SIG-M5 treated with dmso at 0.1 percent for 504 hours (cell line): ENCODE measurements at regions not wholly inside any gene's neighbourhood (a gene's known extent, or its start where the extent isn't known, plus 50 kb on each side); places are given as distances from the start of the nearest gene placed in this dataset.

Experiments
- DNase-seq: peaks from one replicate; lab custom pipeline; 2025; ENCODE audit not compliant: unreplicated experiment; lab: John Stamatoyannopoulos, UW

DNA sequence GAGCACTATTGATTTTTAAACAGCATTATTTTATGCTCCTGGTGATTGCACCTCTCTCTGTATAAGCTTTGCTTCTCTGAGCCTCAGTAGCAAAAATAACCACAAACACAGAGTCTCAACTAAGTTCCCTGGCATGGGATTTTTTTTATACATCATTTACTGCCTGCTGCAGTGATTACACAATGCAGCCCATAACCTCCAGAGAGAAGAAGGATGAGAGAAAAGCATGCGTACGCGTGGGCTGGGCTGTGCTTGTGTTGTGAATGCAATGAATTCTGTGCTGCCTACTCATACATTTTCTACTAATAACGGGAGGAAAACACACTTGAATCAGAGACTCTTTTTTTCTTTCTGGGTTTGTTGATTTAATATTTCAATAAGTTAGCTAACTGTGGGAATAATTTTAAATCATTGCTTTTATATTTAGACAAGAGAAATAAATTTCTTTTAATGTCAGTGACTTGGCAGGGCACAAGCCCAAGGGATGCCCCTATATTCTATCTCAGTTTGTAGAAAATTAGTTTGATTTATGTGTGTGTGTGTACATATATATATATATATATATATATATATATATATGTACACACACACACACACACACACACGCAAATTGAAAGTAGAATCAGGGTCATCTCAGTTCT, 351.5 kb downstream of the MED10 start:
- DNase-seq: no peak

DNA sequence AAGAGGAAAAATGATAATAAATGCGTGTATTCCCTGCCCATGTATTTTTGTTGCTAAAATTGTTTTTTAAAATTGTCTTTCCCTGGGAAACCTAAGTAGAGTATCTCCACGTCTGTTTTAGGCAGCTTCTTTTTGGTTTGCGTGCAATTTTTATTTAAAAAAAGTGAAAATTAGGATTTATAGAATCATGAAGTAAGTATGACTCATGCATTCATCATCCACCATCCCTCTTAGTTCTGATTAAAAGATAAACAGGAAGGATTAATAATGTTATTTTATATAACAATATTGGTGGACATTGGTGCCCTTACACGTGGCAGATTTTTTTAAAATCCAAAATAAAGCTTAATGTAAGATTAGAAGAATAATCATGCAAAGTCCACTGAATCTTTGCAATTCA, 358.7 kb downstream of the MED10 start:
- no peak for DNase-seq

DNA sequence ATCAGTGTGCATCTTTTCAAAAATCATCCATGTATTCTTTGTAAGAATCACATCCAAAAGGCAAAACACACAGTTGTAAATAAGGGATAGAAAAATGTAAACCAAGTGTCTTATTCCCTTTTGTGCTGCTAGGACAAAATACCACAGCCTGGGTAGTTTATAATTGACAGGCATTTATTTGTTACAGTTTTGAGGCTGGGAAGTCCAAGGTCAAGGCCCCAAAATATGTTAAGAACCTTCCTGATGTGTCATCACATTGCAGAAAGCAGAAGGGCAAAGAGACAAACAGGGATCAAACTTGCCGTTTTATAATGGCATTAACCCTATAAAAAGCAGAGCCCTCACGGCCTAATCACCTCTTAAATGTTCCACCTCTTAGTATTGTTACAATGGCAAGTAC, 364.8 kb downstream of the MED10 start:
- DNase-seq: no peak

GRCh38 chr5:6011199-6011598, 367.1 kb downstream of the MED10 start:
- DNase-seq: no peak

GRCh38 chr5:6006838-6007314, 371.5 kb downstream of the MED10 start:
- DNase-seq: no peak

- no peak for DNase-seq
Measured at GRCh38 chr5:6003040-6003825, 375.1 kb downstream of the MED10 start.

GRCh38 chr5:6000867-6001266, 377.5 kb downstream of the MED10 start:
- DNase-seq: no peak

DNA sequence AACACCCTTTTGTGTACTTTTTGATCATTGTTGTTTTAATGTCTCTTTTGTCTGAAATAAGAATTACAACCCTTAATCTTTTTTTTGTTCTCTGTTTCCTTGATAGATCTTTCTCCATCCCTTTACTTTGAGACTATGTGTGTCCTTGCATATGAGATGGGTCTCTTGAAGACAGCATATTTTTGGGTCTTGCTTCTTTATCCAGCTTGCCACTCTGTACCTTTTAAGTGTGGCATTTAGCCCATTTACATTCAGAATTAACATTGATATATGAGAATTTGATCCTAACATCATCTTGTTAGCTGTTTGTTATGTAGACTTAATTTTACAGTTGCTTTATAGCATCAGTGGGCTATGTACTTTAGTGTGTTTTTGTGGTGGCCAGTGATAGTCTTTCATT, 382.5 kb downstream of the MED10 start:
- DNase-seq: no peak

GRCh38 chr5:5986492-5987178, 391.7 kb downstream of the MED10 start:
- DNase-seq: no peak

GRCh38 chr5:5985332-5985731, 393.0 kb downstream of the MED10 start:
- DNase-seq: no peak

DNA sequence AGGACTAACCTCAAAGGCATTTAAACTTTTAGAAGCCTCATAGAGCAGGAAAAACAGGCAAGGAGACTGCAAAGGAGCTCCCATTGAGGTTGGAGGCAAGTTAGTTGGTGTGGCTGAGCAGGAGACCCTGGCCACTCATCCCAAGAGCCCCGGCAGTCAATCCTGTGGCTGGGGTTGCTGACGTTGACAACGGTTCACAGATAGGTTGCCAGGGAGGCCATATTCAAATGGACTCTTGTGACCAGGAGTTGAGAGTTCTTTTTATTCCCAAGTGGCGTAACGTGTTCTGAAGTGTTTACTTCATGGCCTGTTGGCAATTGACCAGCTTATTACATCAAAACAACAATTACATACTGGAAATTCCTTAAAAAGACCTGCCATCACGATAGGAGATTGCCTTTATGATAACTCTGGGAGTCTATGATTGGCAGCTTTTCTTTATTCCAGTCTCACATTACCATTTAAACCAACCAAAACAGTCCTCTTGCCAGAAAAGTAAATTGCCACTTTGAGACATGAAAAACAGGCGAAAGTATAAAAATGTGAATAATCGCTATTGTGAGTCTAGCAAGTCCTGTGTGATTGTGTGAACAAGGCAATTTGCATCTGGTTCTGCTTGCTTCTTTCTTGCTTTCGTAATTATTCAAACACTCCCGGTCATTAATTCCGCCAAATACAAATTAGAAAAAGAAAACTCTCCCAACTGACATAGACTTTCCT, 394.9 kb downstream of the MED10 start:
- DNase-seq: no peak

GRCh38 chr5:5981562-5981961, 396.8 kb downstream of the MED10 start:
- no peak for DNase-seq

DNA sequence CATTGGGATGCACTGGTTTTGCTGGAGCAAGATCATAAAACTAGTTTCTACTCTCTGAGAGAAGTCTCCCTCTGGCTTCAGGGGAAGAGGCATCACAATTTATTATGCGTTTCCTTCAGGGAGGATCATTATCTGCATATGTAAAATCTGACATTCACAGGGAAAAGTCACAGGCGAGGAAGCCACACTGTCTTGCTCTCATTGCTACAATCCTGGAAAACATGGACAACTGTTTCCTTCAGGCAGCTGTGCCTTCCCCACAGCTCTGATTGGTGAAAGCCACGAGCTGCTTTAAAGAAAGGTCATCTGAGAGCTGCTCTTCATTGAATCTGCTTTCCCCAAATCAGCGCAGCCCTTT, 397.8 kb downstream of the MED10 start:
- DNase-seq: no peak

DNA sequence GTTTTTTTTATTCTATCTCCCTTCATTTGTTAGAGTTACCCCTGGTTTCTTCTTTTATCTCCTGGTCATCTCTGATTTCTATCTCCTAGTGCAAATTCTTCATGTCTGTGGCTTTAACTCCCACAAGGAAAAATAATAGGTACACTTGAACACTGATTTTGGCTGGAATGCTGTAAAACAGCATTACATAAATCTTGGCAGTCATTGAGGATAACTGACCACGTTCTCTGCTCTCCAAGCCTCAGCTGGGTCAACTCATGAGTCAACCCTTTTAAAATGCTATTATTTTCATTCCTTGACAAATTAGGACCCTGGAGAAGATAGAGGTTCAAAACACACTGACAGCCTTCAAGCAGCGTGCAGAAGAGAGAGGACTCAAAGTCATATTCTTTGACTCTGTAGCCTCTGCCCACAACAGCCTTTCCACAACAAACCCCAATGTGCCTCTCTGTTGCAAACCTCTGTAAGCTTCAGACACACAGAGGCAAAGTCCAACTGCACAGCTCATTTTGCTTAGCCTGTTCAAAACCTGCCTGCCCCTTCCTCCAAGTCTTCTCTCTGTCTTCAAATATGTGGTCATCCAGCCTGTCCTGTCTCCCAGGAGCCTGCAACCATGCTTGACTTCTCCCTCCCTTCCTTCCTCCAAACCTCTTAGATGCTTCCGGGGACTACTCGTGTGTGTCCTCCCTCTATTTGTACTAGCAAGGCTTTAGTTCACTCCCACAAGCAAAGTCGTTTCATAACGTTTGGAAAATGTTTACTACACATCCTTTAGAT, 398.4 kb downstream of the MED10 start:
- DNase-seq: no peak

DNA sequence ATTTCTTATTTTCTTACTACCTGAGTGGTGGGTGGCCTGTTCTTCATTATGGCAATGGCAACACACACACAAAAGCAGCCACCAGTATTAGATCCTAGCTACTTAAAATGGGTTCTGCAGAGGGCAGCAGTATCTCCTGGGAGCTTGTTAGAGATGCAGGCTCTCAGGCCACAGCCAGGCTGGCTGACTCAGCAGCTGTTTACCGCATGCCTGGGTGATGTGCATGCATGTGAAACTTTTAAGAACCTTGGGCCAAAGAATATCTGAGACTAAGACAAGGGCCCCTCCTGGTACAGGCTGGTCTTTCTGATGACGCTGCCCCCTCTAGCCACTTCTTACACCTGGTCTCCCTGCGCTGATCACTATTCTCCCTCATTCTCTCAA, 399.0 kb downstream of the MED10 start:
- no peak for DNase-seq

DNA sequence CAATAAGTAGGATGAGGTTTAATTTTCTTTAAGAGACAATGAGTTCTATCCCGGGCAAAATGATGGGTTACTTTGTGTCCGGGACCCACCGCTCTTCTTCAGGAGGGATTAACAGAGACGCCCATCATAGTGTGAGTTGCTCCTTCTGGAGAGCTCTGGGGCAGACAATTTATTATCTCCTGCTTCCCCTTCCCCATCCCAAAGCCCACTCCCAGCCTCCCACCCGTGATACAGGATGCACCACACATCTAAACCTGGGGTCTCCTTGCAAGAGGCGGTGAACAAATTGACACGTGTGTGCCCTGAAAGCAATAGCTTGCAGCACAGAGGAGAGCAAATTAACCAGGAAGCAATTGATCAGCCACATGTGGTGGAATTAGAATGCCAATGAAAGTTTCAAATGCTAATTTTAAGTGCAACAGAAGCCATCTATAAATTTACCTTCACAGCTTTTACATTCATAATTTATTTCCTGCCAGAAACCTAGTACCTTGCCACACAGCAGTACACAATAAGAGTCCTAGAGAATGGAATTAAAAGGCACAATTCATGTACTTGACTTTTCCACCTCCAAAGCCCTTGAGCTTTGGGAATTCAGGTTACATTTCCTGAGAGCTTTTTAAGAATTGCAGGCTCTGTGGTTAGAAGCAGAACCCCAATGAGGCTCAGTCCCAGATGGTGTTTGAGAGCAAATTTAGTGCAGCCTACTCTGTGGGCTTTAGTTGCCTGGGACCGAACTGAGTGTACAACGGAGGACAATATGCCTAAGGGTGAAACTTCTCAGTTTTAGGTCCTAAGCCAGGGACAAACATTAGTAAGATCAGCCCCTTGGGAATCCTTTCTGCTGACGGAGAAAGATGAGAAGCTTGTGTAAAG, 399.6 kb downstream of the MED10 start:
- DNase-seq: no peak

- no peak for DNase-seq
Measured at GRCh38 chr5:5971203-5971602, 407.1 kb downstream of the MED10 start.

- no peak for DNase-seq
Measured at GRCh38 chr5:5969942-5970483, 408.3 kb downstream of the MED10 start.

DNA sequence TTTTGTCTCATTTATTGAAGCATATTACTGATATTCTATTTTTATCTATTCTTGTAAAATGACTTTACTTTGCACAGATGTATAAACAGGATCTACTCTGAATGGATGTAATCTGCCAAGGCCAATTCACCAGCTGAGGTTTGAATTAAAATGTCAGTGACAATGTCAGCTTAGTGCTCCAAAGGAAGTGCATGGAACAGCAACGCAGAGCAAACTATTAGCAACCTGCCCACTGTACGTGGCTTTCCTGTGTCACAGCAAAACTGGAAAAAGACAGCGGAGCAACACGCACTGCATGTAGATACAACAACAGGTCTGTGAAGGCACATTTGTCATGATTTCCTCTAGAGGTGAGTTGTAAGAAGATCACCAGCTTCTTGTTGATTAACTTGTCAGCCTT, 409.4 kb downstream of the MED10 start:
- DNase-seq: no peak

GRCh38 chr5:5967944-5968343, 410.4 kb downstream of the MED10 start:
- no peak for DNase-seq
